GM21576 (cell line): ENCODE measurements at regions not wholly inside any gene's neighbourhood (a gene's known extent, or its start where the extent isn't known, plus 50 kb on each side); places are given as distances from the start of the nearest gene placed in this dataset.
"Not testable (repeated sequence)": the region's sequence is repeated elsewhere in the genome, so short reads cannot be mapped to it uniquely, and the experiment has no call there.

Experiments used
- ATAC-seq: cut with Tn5 transposase; IDR thresholded peaks from one replicate; pipeline ENCODE4 v1.9.1; 2021; ENCODE audit warnings: mild to moderate bottlenecking, moderate library complexity; ENCODE audit not compliant: unreplicated experiment

DNA sequence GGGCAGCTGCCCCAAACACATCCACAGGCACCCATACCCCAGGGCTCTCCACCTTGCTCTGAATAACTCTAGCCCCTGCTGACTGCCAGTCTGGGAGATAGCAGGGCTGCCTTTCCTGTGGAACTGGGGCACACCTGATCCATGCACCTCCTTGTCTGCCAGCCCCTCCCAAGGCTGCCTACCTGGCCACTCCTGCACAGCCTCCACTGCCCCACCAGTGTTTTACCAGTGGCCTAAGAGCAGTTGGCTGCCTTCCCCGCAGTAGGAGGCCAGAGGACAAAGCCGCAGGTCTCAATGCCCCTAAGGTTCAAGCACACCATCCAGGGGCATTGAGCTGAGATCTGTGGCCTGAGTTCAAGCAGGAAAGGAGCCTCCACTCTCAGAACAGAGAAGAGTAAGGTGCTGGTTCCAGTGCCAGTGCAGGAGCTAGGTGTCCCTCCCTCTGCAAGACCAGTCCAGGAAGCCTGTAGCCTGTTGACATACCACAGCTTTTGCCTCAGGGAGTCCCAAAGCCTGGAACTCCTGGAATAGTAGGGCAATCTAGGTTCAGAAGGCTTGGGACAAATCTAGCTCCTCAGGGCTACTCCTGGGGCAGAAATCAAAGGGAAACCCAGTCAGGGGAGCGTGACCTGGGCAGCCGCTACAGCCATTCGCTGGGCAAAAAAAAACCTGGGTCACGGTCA lies 514.5 kb upstream of the PTGER4 start:
- no peak for ATAC-seq

DNA sequence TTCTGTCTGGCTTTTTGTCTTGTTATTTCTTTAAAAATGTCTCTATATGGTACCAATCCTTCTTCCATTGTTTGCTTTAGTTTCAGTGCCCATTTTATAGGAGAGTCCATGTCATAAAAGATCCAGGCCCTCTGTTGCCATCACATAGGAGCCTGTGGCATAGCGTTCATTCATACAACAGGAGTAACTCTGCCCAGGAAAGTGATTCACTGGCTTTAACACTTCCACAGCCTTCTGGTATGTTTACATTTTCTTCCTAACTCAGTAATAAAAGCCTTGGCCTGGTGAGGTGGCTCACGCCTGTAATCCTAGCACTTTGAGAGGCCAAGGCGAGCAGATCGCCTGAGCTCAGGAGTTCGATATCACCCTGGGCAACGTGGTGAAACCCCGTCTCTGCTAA lies 519.3 kb upstream of the PTGER4 start:
- no peak for ATAC-seq

DNA sequence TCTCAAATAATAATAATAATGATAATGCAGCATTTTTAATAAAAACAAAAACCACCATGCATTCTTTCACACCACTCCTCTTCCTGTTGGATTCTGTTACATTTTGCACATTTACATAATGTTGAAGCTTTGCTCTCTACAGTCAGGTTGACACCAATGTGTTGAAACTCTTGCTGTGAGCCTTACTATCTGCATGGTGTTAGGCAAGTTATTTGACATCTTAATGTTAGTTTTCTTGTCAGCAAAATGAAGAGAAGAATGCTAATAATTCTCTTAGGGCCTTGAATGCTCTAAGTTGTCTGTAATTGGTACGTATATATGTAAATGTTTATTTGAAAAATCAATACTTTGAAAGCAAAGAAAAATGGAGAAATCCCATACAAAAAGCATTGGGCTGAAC lies 525.5 kb upstream of the PTGER4 start:
- ATAC-seq: no peak

DNA sequence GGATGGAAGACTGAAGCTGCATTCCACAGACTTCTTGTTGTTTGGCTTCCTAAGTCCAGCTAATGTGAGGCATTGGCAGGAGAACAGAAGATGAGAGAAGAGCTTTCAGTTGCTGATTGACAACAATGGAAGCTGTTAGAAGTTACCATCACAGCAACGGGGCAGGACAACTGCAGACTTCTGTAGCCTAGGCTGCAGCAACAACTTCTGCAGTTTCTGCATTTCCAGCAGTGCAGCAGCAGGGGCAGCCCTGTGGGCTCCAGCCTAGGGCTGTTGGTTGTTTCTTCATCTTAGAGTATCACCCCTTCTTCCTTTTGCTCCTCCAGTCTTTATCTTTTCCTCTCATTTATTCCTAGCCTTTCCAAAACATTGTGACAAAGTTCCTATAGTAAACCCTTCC lies 528.8 kb upstream of the PTGER4 start:
- ATAC-seq: no peak

DNA sequence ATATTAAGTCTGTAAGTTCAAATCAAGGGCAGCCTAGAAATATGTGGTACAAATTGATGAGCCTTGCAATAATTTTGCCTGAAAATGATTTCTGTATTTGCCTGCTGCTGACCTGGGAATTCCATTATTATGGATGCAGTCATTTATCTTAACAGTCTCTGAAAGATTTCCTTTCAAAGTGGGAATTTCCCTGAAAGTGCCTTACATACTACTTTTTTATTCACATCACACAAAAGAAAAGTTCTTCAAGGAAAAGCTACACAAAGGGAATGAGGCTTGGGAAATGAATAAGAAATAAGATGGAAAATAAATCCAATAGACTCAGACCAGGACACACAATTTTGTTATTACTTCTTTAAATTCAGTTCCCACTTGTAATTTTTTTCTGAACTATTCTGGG lies 537.8 kb upstream of the PTGER4 start:
- ATAC-seq: no peak

DNA sequence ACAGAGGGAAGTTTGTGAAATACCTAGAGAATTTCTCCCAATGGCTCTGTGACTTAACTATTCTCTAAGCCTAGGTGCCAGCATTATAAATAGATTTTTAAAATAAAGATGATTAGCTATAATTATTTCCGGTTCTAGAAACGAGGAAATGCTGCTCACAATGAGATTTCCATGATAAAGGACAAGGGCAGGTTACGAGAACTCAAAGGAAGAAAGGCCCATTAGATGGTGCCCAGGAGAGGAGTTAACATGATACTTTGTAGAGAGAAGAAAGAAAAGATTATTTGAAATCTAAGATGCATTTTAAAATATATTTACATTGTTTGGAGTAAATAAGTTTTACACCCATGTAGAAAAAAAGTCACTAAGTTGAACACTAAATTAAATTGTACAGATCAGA lies 538.3 kb upstream of the PTGER4 start:
- ATAC-seq: no peak

DNA sequence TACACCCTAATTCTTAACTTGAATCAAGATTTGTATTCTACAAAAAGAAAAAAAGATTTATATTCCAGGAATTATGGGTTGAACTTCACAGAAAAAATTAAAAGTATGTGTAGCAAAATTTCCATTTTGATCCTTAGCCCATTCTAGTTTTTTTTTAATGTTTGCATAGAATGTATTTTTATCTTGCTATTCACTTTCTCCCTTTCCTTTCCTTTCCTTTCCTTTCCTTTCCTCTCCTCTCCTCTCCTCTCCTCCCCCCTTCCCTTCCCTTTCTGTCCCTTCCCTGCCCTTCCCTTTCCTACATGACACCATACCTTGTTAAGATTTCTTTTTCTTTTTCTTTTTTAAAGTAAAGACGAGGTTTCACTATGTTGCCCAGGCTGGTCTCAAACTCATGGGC lies 542.5 kb upstream of the PTGER4 start:
- ATAC-seq: no peak

DNA sequence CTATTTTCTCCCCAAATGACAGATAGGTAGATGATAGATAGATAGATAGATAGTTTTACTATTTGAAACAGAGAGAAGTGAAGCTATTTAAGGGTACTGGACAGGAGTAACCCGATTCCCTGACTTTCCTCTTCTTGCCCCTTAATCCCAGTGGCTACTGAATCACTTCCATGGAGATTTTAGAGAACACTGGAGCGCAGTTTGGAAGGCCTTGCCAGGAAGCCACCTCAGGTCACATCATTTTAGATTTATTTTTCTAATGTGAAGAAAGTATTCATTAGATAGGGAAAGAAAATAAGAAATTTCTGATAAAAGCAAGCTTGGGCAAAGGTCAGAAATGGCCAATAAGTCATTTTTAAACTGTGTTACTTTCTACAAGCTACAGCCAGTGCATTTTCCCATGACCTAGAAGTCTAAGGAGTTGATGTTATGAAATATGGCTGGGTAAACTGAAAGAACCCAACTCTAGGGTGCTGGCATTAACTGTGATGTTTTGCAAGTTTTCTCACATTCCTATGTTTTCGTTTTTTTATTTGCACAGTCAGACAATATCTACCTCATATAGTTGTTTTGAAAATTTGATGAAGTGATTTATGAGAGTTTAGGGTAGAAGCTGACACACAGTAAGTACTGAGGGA lies 544.7 kb upstream of the PTGER4 start:
- no peak for ATAC-seq

DNA sequence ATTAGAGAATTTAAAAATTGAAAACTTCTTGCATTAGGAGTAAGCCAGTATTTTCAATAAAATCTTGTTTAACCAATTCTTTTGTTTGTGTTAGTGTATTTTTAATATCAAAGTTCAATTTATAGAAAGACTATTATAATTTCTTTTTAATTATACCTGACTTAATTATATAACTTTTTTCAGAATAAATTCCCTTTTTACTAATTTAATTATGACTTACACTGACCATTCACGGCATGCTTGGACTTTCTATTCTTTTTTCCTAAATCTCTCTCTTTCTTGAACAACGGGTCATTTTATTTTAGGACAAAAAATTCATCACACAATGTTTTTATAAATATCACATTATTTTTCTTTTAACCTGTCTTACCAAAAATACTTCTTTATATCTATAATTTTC lies 555.3 kb upstream of the PTGER4 start:
- ATAC-seq: no peak

DNA sequence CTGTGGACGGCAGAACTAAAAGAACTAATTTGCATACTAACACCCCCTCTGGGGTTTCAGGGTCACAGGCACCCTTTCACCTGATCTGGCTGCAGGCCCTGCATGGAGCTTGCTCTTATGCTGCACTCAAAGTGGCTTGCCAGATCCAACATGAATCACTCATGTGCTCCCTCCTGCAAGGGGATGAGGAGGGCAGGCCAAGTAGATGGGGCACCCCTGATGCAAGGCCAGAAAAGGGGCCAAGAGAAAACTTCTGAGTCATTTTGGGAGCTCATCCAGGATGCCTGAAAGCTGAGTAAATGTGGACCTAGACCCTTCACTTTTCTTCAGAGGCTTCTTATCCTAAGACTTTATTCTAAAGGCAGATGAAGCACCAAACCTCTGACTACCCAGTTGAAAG lies 558.5 kb upstream of the PTGER4 start:
- ATAC-seq: no peak

DNA sequence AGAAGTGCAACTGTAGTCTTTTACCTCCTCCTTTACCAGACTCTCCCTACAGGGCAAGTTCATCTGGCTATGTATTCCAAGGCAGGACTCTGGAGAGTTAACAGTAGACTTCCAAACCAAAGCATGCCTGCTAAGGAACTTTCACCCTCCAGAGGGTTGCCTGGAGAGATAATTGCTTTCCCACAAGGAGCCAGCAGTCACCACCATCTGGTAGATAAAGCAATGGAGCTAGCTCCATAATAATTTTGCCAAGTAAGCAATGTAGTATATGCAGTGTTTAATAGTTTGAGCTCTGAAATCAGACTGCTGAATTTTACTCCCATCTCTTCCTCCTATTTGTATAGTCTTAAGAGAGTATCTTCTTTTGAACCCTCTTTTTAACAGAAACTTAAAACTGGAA lies 566.8 kb upstream of the PTGER4 start:
- ATAC-seq: no peak

DNA sequence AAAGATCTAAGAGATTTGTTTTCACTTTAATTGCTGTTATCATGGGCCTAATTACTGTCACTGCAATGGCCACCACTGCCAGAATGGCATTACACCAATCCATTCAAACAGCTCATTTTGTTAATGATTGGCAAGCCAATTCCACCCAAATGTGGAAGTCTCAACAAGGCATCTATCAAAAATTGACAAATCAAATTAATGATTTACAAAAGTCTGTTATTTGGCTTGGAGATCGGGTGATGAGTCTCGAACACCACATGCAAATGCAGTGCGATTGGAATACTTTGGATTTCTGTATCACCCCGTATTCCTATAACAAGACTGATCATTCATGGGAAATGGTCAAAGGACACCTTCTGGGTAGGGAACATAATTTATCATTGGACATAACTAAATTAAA lies 568.7 kb upstream of the PTGER4 start:
- ATAC-seq: not testable (repeated sequence)

DNA sequence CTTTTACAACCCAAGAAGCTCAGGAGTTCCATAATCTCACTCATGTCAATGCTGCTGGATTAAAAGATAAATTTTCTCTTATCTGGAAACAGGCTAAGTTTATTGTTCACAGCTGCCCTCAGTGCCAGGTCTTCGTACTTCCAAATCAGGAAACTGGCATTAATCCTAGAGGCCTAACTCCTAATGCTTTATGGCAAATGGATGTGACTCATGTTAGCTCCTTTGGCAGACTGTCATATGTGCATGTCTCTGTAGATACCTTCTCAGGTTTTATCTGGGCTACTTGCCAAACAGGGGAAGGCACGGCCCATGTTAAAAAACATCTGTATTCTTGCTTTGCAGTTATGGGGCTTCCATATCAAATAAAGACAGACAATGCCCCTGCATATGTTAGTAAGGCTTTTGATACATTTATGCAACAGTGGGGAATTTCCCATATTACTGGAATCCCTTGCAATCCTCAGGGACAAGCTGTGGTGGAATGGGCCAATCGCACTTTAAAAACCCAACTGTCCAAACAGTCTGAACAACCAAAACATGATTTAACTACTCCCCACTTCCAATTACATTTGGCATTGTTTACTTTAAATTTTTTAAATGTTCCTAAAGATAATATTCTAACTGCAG lies 570.8 kb upstream of the PTGER4 start:
- ATAC-seq: not testable (repeated sequence)

DNA sequence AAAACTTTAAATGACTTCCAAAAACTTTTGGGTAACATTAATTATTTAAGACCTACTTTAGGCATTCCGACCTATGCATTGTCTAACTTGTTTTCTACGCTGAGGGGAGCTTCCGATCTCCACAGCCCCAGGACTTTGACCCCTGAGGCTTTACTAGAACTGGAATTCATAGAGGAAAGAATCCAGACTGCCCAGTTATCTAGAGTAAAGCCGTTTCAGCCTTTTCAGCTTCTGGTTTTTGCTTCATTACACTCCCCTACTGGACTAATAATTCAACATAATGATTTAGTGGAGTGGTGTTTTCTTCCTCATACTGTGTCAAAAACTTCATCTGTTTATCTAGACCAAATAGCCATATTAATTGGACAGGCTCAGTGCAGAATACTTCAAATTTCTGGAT lies 571.9 kb upstream of the PTGER4 start:
- not testable (repeated sequence) for ATAC-seq

DNA sequence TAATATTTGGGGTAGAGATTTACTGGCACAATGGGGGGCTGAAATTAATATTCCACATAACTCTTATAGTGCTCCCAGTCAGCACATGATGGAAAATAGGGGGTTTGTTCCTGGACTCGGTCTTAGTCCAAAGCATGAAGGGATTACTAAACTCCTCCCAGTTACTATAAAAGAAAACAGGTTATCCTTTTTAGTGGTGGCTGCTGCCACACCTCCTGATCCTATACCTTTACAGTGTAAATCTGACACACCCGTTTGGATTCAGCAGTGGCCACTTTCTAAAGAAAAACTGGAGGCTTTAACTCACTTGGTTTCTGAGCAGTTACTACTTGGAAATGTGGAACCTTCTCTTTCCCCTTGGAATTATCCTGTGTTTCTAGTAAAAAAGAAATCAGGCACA lies 572.9 kb upstream of the PTGER4 start:
- ATAC-seq: no peak

DNA sequence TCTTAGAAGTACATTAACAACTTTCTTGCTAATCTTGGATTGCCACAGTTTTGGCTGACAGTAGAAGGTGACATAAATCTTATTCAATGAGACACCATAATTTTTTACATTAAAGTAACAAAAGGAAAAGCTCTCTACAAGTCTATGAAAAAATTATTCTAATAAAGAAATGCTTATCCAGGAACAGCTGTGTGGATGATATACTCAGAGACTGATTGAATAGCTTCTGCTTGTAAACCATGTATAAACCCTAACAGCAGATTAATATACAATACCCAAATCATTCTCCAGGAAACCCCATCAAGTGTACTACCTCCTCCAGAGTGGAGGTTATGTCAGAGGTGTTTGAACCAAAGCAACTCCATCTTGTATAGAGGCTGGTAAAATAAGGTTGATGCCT lies 581.4 kb upstream of the PTGER4 start:
- ATAC-seq: no peak

DNA sequence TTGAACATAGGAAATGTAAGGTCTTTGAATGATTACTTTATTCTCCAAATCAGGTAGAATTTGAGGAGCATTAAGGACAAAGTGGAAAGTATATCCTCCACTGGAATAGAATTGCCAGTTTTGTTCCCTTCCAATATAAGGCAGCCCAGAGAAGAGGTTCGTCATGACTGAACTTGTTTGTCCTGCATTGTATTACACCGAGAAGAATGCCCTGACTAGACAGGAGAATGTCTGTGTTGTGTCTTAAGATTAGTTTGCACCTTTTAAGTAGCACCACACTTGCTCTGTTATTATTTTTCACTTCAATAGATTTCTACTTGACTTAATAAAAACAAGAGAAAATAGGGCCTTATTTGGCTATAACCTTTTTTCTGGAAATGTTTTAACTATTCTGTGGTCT lies 586.2 kb upstream of the PTGER4 start:
- ATAC-seq: no peak

DNA sequence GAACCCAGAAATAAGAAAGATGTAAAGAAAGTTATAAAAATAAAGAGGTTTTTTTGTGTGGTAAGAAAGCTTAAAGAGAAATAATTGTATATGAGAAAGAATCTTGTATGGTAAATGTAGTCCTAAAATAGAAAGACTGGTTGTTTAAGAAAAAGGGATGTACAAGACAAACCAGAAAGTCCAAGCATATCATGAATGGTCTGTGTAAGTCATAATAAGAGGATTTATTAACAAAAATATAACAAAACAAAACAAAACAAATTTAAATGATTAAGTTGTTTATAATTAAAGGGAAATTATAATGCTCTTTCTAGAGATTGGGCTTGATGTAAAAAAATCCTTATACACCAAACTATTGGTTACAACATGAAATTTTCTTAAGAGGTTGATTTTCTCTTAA lies 590.4 kb upstream of the PTGER4 start:
- no peak for ATAC-seq

DNA sequence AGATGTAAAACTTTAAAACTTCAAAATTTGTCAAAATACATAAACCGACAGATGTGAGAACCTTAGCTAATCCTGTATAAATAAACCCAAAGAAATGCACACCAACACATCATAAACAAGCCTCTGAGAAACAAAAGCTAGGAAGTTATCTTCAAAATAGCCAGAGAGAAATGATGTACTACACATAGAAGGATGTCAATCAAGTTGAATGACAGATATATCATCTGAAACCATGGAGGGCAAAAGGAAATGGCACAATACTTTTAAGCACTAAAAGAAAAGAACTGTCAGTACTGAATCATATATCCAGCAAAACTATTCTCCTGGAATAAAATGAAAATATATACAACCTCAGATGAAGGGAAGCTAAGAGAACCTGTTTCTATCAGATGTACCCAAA lies 595.1 kb upstream of the PTGER4 start:
- ATAC-seq: no peak

DNA sequence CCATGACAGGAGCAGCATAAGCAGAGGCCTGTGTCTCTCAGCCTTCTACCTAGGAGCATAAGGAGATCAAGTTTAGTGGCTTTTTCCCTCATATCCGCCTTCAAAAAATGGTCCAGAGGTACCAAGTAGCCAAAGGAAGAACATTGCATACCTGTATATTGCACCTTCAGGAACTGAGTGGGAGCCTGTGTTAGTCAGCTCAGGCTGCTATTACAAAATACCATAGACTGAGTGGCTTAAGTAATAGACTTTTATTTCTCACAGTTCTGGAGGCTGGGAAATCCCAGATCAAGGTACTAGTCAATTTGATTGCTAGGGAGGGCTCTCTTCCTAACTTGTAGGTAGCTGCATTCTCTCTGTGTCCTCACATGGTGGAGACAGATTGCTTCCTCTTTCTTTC lies 597.4 kb upstream of the PTGER4 start:
- no peak for ATAC-seq

DNA sequence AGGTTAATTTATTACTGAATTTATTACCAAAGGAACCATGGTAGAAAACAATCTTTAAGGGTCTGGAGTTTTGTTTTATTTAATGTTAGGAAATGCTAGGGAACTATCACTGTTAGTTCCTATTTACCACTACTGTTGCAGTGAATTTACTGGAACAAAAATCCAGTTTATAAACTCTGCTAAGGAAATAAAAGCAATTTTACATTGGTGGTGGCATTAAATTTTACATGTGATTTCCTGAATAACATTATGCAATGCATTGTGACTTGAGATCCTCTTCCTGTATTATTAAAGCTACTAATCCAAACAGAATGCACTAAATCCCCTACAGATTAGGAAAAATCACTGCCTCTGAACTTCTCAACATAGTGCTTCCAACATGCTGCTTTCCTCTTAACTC lies 599.5 kb upstream of the PTGER4 start:
- no peak for ATAC-seq

DNA sequence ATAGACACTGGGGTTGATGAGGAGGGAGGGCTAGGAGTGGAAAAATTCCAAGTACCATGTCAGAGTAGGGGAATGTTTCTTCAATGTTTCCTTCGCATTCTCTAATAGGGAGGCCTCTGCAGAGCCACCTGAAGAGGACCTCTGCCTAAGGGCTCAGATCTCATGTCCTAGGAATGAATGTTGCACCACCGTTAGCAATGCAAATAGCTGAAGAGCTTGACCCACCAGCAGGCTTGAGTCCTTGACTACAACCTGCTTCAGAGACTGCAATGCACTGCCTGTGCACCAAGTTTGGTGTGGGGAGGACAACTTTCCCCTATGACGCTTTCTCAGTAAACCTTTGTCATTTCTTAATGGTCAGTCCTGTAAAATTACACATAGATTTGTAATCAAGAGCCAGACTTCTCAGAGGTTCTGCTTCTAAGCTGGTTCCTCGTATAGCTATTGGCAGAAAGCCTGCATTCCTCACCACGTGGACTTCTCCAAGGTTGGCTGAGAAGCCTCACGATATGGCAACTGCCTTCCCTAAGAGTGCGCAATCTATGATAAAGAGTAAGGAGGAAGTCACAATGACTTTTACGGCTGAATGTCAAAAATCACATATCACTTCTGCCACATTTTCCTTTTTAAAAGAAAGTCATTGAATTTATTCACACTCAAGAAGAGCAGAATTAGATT lies 600.7 kb upstream of the PTGER4 start:
- no peak for ATAC-seq
